ENCODE measurements at regions not wholly inside any gene's neighbourhood (a gene's known extent, or its start where the extent isn't known, plus 50 kb on each side); places are given as distances from the start of the nearest gene placed in this dataset.
A peak's percentile ranks its signal among the peaks of the same experiment; 100 is the strongest.

DNA sequence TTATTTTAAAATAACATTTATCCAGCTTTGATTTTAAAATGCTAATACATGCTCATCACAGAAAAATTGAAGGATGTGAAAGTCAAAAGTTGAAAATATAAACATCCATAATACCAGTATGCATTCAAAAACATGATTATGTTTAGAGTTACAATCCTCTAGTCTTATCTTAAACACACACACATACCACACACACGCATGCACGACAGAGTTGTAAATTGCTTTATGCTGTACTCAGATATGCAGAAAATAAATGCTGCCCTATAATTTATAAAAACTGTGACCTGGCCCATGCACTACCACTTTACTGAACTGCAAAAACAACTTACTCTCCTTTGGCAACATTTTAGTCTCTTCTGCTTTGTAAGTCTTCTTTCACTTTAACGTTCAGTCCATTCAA lies 793.0 kb upstream of the FANCL start:
- H3K27me3 ChIP-seq: no peaks in the 10 kb centered on the region
- H3K27ac ChIP-seq: no peak overlapping the region
- no peaks in the 10 kb centered on the region for H3K4me1 ChIP-seq
- no peaks in the 10 kb centered on the region for H3K36me3 ChIP-seq
- WGBS: 67% methylated on average over 3 of the region's 3 CpGs
- H3K9me3 ChIP-seq: no peaks in the 10 kb centered on the region
- H3K4me3 ChIP-seq: no peak overlapping the region
- no peak for DNase-seq (ENCODE audit: low spot score in 2 of 2)
- TF ChIP-seq, protein P1, sequence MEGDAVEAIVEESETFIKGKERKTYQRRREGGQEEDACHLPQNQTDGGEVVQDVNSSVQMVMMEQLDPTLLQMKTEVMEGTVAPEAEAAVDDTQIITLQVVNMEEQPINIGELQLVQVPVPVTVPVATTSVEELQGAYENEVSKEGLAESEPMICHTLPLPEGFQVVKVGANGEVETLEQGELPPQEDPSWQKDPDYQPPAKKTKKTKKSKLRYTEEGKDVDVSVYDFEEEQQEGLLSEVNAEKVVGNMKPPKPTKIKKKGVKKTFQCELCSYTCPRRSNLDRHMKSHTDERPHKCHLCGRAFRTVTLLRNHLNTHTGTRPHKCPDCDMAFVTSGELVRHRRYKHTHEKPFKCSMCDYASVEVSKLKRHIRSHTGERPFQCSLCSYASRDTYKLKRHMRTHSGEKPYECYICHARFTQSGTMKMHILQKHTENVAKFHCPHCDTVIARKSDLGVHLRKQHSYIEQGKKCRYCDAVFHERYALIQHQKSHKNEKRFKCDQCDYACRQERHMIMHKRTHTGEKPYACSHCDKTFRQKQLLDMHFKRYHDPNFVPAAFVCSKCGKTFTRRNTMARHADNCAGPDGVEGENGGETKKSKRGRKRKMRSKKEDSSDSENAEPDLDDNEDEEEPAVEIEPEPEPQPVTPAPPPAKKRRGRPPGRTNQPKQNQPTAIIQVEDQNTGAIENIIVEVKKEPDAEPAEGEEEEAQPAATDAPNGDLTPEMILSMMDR (IDR thresholded peaks at IDR 0.05): no peak
- TF ChIP-seq POLR2AphosphoS5 (IDR thresholded peaks at IDR 0.05) (no peak), EP300 (IDR thresholded peaks at IDR 0.05) (no peak), POLR2A (IDR thresholded peaks at IDR 0.05) (no peak)

DNA sequence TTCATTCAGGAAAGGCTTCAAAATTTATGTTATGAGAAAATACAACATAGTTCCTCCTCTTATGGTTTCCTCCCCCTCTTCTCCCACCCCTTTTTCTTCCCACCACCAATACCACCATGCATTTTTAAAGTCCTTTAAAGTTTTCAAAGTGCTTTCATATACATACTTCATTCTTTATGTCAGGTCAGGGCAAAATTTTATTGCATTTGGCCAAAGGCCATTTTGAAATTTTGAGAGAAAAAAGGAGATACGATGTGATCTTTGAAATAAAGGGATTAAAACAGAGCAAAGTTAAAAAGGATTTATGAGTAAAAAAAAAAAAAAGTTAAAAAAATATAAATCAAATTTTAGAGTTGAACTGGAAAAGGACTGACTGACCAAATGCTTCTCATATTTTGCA lies 792.5 kb upstream of the FANCL start:
- H3K36me3 ChIP-seq: no peaks in the 10 kb centered on the region
- DNase-seq (ENCODE audit: low spot score in 2 of 2): no peak
- no peak overlapping the region for H3K4me3 ChIP-seq
- TF ChIP-seq, protein P1 (IDR thresholded peaks at IDR 0.05): no peak
- TF ChIP-seq POLR2AphosphoS5 (IDR thresholded peaks at IDR 0.05) (no peak), POLR2A (IDR thresholded peaks at IDR 0.05) (no peak), EP300 (IDR thresholded peaks at IDR 0.05) (no peak)
- H3K9me3 ChIP-seq: no peaks in the 10 kb centered on the region
- no peaks in the 10 kb centered on the region for H3K27me3 ChIP-seq
- no peak overlapping the region for H3K27ac ChIP-seq
- H3K4me1 ChIP-seq: no peaks in the 10 kb centered on the region
- WGBS: 44% methylated on average over 1 of the region's 1 CpG

DNA sequence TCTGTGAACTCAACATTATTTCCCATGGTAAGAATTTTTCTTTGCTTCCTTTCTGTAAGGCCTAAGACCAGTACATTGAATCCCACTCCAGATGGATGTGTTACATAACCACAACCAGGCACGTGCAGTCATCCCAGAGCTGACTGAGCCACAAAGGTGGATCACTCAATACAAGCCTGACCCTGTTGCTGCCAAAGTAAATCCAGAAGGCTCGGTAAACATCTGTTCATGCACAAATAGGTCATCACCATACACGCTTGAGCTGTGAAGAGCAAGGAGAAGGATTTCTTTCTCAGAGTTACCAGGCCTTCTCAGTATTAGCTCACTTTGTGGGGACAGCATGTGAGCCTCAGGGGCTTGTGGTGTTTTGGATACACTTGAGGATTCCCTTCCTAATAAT lies 791.4 kb upstream of the FANCL start:
- TF ChIP-seq POLR2A (IDR thresholded peaks at IDR 0.05) (no peak), EP300 (IDR thresholded peaks at IDR 0.05) (no peak), POLR2AphosphoS5 (IDR thresholded peaks at IDR 0.05) (no peak)
- TF ChIP-seq, protein P1 (IDR thresholded peaks at IDR 0.05): no peak
- H3K27ac ChIP-seq: no peak overlapping the region
- WGBS: 66% methylated on average over 3 of the region's 3 CpGs
- no peak for DNase-seq (ENCODE audit: low spot score in 2 of 2)
- no peaks in the 10 kb centered on the region for H3K4me1 ChIP-seq
- no peaks in the 10 kb centered on the region for H3K36me3 ChIP-seq
- H3K9me3 ChIP-seq: no peaks in the 10 kb centered on the region
- H3K27me3 ChIP-seq: no peaks in the 10 kb centered on the region
- H3K4me3 ChIP-seq: no peak overlapping the region

DNA sequence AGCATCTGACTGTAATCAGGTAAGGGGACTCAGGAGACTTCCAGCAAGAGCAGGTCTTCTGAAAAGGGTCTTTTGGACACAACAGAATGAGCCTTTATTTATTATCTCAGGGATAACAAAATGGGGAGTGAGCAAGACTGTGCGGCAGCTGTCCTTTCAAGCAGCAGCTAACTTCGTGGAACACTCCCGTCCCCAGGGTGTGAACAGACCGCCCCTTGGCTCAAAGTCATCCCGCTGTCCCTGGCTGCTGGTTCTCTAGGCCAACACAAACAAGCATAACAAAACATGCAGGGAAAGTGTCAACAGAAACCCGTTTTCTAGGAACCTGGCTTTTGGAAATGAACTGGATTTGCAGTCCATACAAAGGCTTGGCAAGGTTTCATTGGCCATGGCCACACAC lies 787.9 kb upstream of the FANCL start:
- WGBS: 58% methylated on average over 6 of the region's 6 CpGs
- no peaks in the 10 kb centered on the region for H3K4me1 ChIP-seq
- no peak for DNase-seq (ENCODE audit: low spot score in 2 of 2)
- H3K9me3 ChIP-seq: no peaks in the 10 kb centered on the region
- no peaks in the 10 kb centered on the region for H3K27me3 ChIP-seq
- H3K4me3 ChIP-seq: no peak overlapping the region
- H3K36me3 ChIP-seq: no peaks in the 10 kb centered on the region
- no peak for TF ChIP-seq EP300 (IDR thresholded peaks at IDR 0.05)
- TF ChIP-seq, protein P1 (IDR thresholded peaks at IDR 0.05): no peak
- TF ChIP-seq POLR2AphosphoS5 (IDR thresholded peaks at IDR 0.05): no peak
- no peak for TF ChIP-seq POLR2A (IDR thresholded peaks at IDR 0.05)
- no peak overlapping the region for H3K27ac ChIP-seq

DNA sequence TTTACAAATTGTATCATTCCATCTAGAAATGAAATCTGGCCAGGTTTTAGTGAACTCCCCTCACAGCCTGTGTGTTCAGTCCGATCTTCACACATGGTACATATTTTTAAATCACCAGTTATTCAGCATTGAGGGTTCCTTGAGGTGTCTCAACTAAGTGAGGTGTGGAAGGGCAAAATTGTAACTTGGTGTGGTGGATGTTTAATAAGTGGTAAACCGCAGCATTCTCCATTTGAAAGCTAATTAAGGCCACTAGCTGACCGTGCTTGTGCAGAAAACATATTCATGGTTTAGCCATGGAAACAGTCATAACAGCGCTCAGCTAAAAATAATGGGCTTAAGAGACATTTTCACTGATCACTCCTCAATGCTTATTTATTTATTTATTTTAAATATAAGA lies 786.2 kb upstream of the FANCL start:
- no peak for DNase-seq (ENCODE audit: low spot score in 2 of 2)
- no peaks in the 10 kb centered on the region for H3K4me1 ChIP-seq
- no peak overlapping the region for H3K4me3 ChIP-seq
- TF ChIP-seq EP300 (IDR thresholded peaks at IDR 0.05): no peak
- H3K27me3 ChIP-seq: no peaks in the 10 kb centered on the region
- no peak overlapping the region for H3K27ac ChIP-seq
- H3K9me3 ChIP-seq: no peaks in the 10 kb centered on the region
- WGBS: 95% methylated on average over 4 of the region's 4 CpGs
- no peaks in the 10 kb centered on the region for H3K36me3 ChIP-seq

DNA sequence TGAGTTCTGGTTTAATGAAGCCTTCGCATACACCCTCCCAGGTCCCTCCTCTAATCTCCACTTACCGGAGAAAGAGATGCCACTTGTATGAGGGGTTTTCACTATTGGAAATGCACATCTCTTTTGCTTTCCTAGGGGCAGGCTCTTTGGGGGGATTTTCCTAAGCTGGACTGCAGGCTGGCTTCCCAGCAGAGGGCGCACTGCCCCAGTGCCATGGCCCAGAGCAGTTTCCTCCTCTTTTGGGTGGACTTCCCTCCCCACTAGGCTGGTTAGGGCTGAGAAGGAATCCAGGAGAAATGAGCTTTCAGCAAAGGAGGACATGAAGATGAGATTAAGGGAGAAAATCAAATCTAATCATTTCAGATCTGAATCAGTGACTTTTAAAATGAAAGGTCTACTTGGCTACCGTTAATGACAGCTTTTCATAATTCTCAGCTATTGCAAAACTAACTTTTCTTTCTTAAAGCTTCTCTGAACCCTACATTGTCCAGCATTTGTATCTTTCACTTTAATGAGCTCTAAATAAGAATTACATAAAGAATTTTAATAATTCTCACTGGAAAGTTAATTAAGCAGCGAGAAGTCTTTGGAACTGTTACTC lies 784.1 kb upstream of the FANCL start:
- Histone ChIP-seq H3K4me3 (no peak overlapping the region), H3K36me3 (no peaks in the 10 kb centered on the region), H3K27me3 (no peaks in the 10 kb centered on the region), H3K4me1 (no peaks in the 10 kb centered on the region), H3K27ac (no peak overlapping the region), H3K9me3 (no peaks in the 10 kb centered on the region)
- TF ChIP-seq POLR2A (IDR thresholded peaks at IDR 0.05): no peak
- TF ChIP-seq, protein P1 (IDR thresholded peaks at IDR 0.05): peak in 1 of 2 donors; percentile 49
- DNase-seq (ENCODE audit: low spot score in 2 of 2): no peak
- 78% methylated on average over 5 of the region's 5 CpGs for WGBS
